ENCODE measurements at regions not wholly inside any gene's neighbourhood (a gene's known extent, or its start where the extent isn't known, plus 50 kb on each side); places are given as distances from the start of the nearest gene placed in this dataset.

DNA sequence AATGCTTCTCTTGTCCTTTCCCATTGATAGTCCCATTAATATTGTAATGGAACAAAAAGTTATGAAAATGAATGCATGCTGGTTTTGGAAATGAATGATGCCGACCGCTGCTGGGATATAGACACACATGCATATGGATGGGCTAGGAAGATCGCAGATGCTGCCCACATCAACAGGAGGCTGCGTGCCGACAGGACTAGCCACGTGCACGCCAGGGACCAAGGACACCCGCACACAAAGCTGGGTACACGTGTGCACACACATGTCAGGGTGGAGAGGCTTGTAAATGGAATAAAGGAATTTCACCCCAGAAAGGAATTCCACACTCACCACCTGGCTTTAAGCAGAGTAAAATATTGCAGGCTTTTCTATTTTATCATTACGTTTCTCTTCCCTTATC, 153.8 kb upstream of the VASH1 start:
- no peak for DNase-seq

DNA sequence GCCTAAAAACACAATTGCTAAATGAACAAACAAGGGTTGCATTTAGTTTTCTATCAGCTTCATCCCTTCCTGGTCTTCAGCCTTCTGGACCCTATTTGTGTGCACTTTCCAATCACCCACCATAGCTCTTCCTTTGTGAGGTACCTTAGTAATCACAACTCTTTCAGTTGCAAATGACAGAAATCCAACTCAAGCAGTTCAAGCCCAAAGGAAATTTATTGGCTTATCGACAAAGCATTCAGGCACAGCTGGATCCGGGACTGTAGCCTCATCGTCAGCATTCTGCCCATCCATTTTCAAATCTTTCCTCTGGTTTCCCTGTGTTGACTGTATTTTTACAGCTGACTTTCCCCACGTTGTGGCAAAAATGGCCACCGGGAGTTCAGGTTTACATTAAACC, 148.6 kb upstream of the VASH1 start:
- no peak for DNase-seq

DNA sequence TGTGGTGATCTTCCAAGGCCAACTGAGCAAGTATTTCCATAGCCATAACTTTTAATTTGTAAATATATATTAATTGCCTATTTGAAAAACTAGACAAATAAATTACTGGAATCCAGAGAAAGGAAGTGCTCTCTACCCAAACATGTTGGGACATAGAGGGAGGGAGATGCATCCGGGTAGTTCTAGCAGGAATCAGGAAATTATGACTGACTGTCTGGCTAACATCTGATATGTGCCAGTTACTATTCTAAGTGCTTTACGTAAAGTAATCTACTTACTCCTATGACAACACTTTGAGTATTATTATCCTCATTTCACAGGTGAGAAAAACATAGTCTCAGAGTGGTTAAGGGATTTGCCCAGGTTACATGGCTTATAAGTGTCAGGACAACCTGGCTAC, 147.7 kb upstream of the VASH1 start:
- no peak for DNase-seq

DNA sequence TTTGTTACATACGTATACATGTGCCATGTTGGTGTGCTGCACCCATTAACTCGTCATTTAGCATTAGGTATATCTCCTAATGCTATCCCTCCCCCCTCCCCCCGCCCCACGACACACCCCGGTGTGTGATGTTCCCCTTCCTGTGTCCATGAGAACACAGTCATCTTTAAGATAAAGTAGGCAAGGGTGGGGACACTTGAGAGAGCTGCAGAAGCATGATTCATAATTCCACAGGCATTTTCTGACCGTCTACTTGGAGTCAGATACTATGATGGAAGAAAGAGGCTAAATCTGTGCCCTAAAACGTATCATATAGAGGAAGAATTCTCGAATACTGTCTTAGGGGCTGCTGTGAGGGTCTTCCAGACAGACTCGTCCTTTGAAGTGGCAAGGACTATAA, 145.9 kb upstream of the VASH1 start:
- DNase-seq = no peak

DNA sequence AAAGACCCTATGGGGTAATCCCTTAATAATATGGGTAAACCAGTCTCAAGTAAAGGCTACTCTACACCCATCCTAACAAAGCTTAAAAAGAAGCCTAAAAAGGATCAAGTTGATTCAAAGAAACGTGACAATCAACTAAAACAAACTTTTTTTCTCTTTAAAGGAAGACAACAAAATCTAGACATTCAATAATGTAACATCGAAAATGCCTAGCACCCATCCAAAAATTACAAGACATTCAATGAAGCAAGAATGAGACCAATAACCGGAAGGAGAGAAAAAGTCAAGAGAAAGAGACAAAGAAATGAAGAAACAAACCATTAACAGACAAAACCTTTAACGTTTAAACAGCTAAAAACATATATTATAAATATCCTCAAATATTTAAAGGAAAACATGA, 143.8 kb upstream of the VASH1 start:
- DNase-seq = no peak

DNA sequence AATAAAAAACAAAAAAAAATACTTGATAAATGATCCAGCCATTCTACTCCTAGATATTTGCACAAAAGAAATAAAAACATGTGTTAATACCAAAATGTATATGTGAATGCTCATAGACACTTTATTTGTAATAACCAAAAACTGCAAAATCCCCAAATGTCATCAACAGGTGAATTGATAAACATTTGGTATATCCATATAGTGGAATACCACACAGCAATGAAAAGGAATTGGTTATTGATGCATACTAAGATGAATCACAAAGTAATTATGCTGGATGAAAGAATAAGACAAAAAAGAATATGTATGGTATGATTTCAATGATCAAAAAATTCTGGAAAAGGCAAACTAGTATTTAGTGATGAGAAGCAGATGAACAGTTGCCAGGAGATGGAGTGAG, 124.7 kb upstream of the VASH1 start:
- no peak for DNase-seq

DNA sequence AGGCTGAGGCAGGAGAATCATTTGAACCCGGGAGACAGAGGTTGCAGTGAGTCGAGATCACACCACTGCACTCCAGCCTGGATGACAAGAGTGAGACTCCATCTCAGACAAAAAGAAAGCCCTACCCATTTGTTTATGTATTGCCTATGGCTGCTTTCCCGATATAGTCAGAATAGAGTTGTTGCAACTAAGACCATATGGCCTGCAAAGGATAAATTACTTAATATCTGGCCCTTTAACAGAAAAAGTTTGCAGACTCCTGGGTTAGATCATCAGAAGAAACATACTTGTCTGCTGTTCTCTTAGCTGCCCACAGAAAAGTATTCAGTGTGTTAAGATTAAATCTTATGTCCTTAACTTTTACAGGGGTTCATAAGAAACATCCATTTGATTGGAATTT, 122.4 kb upstream of the VASH1 start:
- no peak for DNase-seq

DNA sequence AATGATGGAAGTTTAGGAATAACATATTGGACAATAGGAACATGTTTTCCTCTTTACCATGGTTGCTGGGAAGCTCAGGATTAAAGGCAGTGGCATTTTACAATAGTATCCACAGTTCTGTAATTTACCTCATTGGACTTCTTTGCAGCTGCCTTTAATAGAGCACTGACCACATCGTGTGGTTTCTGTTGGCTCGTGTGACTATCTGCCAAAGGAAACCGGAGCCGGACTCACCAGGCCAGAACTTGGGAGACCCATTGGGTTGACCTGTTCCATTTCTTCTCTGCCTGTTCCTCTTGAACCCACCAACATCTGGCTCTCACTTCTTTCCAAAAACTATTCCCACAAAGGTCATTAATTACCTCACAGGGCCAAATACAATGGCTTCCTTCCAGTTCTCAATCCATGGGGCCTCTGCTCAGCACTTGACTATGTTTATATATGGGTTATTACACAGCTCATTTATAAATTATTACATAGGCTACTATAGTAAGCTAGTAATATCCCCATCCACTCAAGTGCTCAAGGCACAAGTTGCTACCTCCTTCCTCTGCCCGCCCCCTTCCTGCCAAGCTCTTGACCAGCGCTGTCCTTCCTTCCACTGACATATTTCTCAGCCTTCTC, 121.5 kb upstream of the VASH1 start:
- DNase-seq = no peak

DNA sequence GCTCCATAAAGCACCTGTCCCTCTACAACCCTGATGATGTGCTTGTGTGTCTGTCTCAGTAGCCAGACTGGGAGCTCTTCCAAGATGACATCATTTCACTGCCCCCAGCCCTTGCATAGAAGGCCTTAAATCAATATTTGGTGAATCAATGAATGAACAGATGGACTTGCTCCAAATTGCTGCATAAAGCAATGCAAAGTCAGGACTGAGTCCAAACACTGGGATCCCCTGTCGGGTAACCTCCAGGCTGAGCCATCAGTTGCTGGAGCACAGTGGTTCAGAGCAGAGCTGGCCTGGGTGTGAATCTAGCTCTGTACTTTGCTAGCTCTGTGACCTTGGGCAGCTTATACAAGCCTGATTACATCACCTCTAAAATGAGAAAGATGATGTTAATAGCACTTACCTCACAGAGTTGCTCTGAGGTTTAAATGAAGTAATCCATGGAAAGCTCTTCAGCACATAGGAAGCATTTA, 120.3 kb upstream of the VASH1 start:
- DNase-seq = no peak

DNA sequence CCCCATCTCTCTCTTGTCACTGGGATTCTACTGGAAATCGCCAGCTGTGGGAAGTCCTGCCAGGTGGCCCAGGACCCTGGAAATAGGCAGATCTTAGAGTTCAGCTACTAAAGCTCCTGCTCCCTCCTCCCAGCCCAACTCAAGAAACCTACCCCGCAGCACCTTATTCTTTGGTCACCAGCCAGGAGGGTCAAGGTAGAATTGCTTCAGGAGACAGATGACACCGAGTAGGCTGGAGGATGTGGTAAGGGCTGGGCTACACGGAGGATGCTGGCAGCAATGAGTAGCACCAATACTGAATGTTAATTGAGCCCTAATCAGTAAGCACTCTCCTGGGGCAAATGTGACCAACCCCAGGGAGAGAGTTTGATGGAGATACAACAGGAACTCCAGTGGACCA, 119.7 kb upstream of the VASH1 start:
- no peak for DNase-seq

DNA sequence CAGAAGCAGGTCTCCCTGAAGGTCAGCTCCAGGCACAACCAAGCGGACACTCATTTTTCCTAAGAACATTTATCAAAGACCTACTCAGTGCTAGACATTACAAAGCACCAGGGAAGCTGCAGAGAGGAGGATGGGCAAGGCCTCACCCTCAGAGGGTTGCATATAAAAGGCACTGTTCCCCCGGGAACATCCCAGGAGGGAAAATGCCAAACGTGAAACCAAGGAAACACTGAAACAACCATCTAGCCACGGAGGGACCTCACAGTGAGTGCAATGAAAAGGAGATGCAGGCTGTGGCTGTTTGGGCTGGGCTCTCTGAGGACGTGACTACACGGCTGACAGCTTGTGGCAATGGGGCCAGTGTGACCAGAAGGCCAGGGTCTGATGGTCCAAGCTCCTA, 117.4 kb upstream of the VASH1 start:
- no peak for DNase-seq

DNA sequence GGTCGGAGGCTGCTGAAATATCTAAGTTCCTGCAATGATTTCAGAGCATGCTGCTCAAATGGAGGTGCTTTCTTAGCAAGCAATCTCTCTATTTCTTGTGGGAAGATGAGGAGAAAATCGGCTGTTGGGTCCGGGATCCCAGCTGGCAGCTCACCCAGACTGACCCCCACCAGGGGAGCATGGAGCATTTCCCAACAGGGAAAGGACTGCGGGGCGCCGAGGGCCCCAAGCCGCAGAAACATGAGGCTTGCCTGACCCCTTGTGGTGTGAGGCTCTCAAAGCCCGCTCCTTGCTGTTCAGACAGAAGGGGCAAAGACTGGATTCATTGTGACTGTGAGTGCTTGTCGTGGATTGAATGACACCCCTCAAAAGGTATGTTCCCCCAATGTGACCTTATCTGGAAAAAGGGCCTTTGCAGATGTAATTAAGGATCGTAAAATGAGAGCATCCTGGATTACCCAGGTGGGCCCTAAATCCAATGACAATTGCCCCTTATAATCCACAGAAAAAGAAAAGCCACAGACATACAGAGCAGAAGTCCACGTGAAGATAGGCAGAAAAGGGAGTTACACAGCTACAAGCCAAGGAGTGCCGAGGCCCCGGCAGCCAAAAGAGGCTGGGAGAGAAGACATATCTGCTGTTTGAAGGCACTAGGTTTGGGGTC, 116.3 kb upstream of the VASH1 start:
- DNase-seq = peak; percentile 43 to 54

DNA sequence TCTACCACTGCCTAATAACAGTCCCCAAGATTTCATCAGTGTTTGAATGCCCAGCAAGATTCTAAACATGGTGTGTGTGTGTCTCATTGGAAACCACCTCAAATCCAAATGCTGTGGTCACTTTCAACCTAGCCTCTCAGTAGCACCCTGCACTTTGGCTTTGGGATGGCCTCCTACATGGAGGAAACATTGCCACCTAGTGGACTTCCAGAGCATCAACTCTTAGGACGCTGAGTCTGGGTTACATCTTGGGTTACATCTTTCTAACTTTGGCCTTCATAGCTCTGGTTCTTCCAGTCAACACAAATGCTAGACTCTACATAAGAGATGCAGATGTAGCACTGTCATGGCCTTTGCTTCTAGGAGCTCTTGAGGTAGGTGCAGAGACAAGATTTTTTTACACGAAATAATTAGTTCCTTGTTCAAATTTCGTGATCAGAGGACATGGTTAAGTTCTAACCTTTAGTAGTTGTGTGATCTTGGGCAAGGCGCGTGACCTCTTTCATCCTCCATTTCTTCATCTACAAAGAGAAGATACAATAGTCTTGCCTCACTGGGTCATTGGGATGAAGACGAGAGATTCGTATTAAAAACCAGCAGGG, 113.5 kb upstream of the VASH1 start:
- peak; percentile 72 to 82 for DNase-seq

DNA sequence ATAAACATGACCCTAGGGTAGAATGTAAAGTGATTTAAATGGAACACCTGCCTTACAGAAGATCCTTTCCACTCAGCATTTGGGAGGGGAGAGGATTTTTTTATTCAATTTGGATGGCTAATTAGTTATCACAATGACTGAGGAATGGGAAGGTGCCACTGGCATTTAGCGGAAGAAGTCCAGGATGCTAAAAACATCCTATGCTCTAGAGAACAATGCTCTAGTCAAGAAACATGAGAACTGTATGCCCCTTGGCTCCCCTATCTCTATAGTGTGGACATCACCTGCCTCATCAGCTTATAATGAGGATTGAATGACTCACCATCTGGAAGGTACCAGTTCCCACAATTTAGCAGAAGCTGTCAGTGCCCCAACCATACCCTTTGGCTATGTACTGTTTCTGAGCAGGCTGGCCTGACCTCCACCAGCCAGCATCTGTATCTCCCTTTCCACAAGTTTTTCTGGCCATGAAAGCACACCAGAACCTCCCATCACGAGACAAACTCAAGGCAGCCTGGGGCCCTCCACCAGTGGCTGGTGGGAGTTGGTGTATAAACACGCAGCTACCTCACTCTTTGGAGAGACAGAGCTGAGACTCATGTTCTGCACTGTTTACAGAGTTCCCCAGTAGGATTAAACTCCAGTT, 109.7 kb upstream of the VASH1 start:
- DNase-seq = no peak

DNA sequence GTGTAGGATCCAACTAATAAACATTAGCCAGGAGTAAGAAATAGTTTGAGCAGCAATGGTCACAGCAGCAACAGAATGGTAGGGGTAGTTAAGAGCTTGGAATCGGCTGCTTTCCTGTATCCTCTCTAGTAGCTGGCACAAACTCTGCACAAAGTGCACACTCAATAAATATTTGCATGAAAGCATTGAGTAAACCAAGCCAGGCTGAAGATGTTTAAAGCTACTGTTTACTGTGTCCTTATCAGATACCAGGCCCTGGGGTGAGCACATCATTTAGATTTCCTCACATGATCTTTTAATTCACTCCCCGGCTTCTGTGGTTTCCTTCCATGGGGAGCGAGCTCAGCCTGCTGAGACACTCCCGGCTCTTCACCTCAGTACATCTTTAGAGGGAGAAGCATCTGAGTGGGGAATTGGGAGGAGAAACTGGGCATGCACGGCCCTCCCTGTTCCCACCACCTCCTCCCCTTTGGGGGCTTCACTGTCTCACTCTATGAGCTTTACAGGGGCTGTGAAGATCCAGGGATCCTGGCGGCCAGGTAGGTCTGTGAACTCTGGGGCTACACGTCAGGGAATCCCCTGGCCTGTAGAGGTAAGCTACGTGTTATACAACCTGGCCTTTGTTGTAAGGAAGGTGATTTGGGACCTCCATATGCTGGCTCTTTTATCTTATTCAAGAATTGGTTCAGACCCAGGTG, 107.2 kb upstream of the VASH1 start:
- no peak for DNase-seq

DNA sequence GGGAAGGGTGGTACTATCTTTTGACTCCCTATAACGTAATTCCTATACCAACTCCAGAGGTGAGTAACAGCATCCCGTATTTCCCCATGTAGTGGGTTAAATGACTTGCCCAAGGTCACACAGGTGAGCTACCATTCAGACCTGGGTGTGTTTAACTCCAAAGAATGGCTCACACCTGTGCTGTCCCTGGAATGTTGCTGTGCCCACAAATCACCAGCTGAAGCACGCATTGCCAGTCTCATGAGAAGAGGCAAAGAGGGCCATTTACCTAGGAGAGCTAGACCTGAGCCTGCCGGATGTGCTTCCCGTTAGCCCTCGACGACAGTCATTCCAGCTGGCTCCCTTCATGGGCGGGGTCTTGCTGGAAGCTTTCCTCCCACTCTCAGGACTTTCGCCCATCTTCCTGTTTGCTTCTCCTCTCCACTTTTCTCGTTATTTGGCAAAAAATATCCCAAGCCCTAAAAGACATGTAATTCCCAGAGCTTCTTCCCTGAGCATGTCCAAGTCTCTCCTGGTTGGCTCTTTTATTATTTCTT, 106.6 kb upstream of the VASH1 start:
- DNase-seq = no peak

DNA sequence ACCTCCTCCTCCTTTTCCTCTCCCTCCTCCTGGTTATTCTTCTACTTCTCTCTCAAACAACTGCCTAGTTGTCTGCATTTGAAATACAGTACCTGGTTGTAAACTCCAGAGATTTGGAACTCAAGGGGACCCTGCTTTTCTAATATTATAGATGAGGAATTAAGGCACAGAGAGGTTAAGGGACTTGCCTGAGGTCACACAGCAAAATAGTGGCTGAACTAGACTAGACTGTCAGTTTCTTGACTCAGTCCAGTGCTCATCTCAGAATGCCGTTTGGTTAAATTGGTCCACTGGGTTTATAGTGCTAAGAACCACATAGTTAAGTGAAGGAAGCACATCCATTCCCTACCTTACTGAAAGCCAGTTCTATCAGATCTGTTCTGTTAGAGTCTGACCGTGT, 105.9 kb upstream of the VASH1 start:
- no peak for DNase-seq

DNA sequence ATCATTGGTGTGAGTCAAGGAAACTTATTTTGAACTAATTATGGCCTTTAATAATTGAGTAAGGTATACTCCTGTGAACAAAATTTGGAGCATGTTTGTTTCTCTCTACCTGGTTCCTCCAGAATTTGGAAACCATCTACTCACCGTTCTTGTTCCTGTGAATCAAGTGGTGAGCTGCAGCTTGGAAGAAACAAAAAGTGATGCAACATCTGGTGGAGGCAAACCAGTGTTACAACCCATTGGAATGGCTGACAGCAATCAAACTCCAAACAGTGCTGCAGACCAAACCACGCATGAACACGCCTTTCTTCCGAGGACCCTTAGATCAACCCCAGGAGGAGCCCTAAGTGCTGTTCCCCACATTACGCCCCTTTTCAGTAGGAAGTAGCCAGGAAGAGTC, 104.7 kb upstream of the VASH1 start:
- no peak for DNase-seq

DNA sequence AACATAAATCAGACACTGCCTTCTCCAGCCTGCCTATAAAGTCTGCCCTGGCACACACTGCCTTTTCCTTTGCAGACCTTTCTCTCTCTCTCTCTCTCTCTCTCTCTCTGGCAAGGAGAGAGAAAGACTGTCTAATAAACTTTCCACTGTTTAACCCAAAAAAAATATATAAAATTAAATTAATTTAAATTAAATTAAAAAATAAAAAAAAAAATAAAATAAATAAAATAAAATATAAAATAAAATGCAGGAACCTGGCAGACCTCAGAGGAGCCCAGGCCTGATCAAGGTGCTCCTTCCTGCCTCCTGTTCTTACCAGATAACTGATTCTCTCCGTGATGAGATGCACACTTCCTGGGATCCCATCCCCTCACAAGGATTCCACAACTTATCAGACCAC, 103.9 kb upstream of the VASH1 start:
- no peak for DNase-seq

DNA sequence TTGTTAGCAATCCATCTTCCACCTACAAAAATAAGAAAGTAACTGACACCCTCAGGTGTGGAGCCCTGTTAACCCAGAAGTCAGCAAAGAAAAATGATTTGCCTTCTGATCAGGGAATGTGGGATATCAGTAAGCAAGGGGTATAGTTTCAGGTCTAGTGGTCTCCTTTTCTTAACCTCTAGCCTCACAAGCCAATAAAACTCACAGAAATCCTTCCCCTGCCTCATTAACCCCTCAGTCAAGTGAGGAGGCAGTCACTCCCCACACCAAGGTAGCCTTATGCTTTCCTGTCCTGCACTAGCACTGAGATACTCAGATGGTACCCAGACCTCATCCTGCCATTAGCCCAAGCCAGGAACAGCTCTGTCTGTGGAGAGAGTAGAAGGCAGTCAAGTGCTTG, 103.4 kb upstream of the VASH1 start:
- DNase-seq = no peak

DNA sequence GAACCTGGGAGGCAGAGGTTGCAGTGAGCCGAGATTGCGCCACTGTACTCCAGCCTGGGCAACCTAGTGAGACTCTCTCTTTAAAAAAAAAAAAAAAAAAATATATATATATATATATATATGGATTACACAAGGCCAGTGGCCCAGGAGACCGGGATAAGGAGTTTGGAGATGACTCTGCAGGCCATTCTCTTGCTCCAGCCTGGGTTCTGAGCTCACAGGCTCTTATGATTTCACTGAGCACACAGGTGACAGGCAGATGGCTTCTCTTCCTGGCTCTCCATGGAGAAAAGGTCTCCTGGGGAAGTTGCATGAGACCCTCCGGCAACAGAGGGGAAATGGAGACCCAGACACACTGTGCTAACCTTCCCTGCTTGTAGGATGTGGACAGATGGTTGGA, 98.7 kb upstream of the VASH1 start:
- DNase-seq = no peak

DNA sequence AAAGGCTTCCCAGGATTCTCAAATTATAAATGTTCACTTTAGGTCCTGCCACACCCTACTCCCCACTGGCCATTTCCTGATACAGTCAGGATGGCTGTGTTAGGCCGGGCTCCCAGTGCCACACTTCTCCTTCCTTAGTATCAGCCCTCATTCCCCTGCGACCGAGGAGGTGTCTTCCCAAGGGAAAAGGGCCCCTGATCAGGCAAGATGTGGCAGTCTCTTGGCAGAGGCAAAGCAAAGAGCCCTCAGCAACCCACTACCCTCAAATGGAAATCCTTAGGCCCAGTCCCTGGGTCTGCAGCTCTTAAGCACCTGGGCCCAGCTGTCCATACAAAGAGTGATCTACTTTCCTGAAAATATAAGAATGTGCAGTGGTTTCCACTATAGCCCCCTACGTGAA, 96.5 kb upstream of the VASH1 start:
- DNase-seq = no peak

DNA sequence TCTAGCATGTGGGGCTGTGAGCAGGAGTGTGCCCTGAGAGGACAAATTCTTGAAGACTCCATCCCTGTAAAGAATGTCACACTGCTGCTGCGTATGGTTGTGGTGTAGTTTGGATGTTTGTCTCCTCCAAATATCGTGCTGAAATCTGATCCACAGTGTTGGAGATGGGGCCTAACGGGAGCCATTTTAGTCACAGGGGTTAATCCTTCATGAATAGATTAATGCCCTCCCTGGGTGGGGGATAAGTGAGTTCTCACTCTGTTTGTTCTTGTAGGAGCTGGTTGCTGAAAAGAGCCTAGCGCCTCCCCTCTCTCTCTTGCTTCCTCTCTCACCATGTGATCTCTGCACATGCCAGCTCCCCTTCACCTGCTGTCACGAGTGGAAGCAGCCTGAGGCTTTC, 94.5 kb upstream of the VASH1 start:
- no peak for DNase-seq

Data from Kasumi-1 (cell line).